Cerebellar cortex (tissue), 1 donor: ENCODE measurements at regions not wholly inside any gene's neighbourhood (a gene's known extent, or its start where the extent isn't known, plus 50 kb on each side); places are given as distances from the start of the nearest gene placed in this dataset.
A peak's percentile ranks its signal among the peaks of the same experiment; 100 is the strongest.

Experiments
- DNase-seq: peaks from one replicate; pipeline ENCODE4 v3.0.0-alpha.2; 2015; ENCODE audit warnings: low spot score

GRCh38 chr6:170083236-170084051 is 207.4 kb downstream of the DLL1 start:
- DNase-seq = no peak

GRCh38 chr6:170082531-170083187 is 208.2 kb downstream of the DLL1 start:
- no peak for DNase-seq

- DNase-seq = no peak
Measured at GRCh38 chr6:170082067-170082466, 208.8 kb downstream of the DLL1 start.

DNA sequence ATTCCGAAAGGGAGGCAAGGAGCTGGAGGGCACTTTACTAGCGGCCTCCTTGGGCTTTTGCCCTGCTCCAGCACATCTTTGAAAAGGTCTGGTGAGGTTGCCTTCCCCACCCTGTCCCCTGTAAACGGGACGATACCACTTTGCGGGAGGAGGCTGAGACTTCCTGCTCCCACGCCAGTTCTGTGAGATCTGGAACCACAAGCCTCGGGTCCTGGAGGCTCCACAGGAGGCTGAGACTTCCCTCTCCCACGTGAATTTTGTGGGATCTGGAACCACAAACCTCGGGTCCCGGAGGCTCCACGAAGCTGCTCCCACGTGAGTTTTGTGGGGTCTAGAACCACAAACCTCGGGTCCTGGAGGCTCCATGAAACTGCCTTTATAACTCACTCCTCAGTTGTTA is 209.3 kb downstream of the DLL1 start:
- DNase-seq = no peak

GRCh38 chr6:170080828-170081371 is 210.0 kb downstream of the DLL1 start:
- DNase-seq = peak; percentile 73

- DNase-seq = no peak
Measured at GRCh38 chr6:170080169-170080827, 210.6 kb downstream of the DLL1 start.

DNA sequence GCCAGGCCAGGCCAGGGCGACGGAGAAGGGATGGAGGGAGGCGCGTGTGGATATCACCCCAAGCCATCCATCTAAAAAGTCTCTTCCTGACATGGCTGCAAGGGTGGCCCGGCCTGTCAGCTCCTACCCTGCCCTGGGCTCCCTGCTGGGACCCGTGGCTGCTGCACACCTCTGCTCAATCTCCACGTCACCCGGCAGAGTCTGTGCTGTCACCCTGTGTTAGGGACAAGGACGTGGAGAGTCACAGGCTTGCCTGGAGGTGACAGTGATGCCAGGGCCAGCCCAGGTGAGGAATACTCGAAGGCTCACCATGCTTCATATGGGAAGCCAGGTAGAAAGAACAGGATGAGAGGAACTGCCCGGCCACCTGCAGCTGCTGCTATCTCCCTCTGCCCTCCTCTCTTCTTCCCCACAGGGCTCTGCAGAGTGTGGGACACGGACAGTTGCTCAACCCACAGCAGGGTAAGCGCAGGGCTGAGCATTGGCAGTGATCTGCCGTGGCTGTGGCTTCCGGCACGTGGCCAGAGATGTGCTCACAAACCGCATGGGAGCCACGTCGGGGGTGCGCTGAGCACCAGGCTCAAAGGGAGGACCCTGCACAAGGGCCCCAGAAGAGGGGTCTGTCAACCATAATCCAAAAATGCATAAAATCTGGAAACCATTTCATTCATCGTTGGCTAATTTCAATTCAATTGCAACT is 214.3 kb downstream of the DLL1 start:
- no peak for DNase-seq

- DNase-seq = no peak
Measured at GRCh38 chr6:170075659-170076223, 215.1 kb downstream of the DLL1 start.

GRCh38 chr6:170074907-170075306 is 216.0 kb downstream of the DLL1 start:
- DNase-seq = no peak

DNA sequence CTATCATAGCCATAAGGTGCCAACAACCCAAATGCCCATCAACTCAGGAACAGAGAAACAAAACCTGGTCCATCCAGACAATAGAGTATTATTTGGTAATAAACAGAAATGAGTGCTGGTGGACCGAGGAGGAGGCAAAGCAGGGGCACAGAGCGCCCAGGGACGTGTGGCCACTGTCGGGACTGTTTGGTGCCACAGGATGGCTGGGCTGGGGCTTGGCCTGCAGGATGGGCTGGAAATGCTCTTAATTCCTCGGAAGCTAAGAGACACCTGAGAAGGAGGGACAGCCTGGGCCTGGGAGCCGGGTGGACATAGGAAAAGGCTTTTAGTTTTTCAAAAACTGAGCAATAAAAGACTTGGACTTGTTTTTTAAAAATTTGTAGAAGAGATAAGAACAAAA is 216.4 kb downstream of the DLL1 start:
- no peak for DNase-seq

- no peak for DNase-seq
Measured at GRCh38 chr6:170073846-170074245, 217.0 kb downstream of the DLL1 start.

DNA sequence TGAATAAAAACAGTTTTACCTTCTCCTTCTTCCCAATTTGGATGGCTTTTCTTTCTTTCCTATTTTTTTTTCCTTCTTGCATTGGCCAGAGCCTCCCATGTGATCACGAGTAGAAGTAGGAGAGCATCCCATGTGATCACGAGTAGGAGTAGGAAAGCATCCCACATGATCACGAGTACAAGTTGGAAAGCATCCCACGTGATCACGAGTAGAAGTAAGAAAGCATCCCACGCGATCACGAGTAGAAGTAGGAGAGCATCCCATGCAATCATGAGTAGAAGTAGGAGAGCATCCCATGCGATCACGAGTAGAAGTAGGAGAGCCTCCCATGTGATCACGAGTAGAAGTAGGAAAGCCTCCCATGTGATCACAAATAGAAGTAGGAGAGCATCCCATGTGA is 218.6 kb downstream of the DLL1 start:
- DNase-seq = no peak

- no peak for DNase-seq
Measured at GRCh38 chr6:170069611-170070010, 221.3 kb downstream of the DLL1 start.

GRCh38 chr6:170068496-170068895 is 222.4 kb downstream of the DLL1 start:
- DNase-seq = no peak

DNA sequence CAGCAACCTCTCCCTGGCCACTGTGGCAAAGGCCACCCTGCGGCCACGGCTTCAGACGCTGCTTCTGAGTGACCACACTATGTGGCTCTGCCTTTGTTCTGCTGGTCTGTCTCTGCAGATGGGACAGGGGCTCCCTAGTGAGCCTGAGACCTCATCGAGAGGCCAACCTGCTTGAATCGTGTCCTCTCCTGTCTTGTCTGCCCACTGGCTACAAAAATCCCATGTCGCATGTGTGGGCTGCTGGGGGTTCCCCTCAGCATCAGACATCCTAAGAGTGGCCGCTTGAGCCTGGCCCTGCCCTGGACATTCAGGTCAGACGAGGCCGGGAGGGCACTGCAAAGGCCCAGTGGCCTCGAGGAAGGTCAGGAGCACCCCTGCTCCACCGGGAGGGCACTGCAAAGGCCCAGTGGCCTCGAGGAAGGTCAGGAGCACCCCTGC is 222.9 kb downstream of the DLL1 start:
- DNase-seq = no peak

GRCh38 chr6:170067181-170067641 is 223.7 kb downstream of the DLL1 start:
- peak; percentile 90 for DNase-seq

DNA sequence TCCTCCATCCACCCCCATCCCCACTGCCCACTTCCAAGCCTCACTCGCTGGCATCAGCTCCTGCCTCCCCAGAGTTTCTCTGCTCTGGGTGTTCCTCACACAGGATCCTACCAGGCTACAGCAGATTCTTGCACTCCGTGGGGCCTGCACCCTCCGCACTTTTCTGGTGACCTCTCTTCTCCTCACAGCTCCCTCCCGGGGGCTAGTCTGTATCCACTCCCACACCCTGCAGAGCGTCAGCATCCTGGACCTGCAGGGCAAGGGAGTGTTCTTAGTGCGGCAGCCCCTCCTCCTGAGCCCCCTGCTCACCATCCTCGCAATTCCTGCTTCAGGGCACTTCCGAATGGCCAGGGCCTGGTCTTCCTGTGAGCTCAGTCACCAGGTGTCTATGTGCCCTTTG is 224.2 kb downstream of the DLL1 start:
- DNase-seq = no peak

GRCh38 chr6:170063851-170064602 is 226.9 kb downstream of the DLL1 start:
- no peak for DNase-seq

DNA sequence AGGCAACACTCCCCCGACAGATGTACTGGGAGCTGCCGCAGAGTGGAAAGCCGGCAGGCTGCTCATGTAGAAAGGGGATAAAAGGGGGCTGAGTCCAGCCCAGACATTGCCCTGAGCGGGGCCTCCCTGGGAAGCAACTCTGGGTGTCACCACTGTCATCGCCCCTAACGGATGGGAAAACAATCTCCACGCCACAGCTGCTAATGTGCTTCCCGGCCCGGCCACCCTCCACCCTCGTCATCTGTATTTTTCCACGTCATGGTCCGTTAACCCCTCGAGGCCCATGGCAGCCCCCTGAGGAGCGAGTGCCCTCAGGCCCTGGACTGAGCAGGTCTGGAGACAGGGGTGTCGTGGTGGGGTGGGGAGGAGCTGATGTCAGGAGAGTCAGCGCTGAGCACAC is 227.4 kb downstream of the DLL1 start:
- DNase-seq = no peak

DNA sequence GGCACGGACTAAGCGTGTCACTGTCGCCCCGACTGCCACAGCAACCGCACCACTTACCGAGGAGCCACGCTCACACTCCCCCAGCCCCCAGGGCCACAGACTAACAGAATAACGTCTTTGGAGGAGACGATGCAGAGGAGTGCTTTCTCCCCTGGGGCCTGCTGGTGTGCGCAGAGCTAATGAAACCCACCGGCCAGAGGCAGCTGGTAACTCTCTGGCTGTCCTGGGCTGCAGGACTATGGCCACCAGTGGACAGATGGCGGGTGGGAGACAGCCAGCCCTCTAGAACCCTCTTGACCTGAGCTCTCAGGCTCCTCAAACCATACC is 228.0 kb downstream of the DLL1 start:
- DNase-seq = no peak
